ENCODE measurements at regions not wholly inside any gene's neighbourhood (a gene's known extent, or its start where the extent isn't known, plus 50 kb on each side); places are given as distances from the start of the nearest gene placed in this dataset.
"Not testable (repeated sequence)": the region's sequence is repeated elsewhere in the genome, so short reads cannot be mapped to it uniquely, and the experiment has no call there.

DNA sequence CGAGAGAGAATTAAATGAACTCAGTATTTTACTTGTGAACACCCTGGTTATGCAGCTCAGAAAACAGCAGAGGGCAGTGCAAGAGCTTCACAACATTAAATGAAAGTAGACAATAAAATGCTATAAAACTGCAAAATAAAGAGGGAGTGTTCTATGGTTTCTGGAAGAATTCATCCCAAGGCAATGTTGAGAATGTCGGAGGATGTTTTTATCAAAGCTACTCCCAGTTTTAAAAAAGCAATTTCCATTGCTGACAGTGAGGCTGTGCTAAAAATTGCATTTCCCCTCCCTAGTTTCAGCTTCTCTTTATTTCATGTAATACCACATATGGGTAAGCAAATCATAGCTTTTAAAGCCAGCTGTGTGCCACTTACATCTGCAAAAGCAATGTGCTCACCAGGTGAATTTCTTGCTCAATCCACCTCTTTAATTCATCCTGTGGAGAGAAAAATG, 296.8 kb downstream of the RAB38 start:
- no peak for DNase-seq (ENCODE audit: low read depth in 2 of 2)

DNA sequence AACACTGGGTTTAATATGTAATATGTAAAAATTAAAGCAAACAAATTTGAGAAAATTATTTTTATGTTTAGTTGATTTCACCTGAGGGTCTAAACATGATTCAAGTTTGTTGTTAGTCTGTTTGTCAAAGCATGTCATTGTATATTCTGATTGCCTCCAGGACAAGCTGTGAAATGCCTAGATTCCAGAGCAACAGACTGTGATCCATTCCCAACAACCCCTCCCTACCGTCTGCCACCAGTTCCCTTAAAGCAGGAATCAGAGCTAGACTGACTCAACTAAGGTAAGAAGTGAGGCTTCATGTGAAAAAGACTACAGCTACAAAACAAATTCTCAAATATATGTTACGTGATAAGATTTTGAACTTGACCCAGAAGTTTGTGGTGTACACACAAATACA, 304.2 kb downstream of the RAB38 start:
- DNase-seq (ENCODE audit: low read depth in 2 of 2), result no peak

DNA sequence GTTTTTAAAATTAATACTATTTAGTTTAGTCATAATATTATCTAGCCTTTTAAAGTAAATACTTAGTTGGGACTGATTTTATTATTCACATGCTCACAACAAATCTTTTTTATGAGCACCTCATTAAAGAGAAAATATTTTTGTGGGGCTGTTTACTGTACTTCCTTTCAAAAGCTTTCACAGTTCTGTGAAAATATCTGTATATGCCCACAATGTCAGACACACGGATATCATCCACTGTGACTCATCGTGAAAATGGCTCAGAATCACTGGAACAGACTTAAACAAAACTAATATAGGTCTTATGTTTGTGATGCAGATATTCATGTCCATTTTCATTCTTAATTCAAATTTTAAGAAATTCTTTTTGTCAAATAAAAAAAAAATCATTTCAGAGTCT, 305.2 kb downstream of the RAB38 start:
- no peak for DNase-seq (ENCODE audit: low read depth in 2 of 2)

DNA sequence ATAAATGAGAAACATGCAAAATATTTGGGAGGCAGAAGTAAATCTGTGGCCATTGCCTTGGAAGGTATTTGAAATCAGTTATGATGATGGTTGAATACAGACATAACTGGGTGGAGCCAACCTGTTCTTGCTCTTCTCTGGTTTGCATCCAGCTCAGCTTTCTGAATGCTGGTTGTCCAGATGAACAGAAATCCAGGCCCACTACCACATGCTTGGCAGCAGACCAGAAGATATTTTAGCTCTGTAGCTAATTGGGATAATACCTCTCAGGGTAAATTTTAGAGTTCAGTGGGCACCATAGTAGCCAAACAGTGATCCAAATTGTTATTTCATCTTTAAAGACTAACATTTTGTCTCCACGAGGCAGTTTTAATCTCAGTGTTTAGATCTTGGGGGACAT, 308.3 kb downstream of the RAB38 start:
- no peak for DNase-seq (ENCODE audit: low read depth in 2 of 2)

DNA sequence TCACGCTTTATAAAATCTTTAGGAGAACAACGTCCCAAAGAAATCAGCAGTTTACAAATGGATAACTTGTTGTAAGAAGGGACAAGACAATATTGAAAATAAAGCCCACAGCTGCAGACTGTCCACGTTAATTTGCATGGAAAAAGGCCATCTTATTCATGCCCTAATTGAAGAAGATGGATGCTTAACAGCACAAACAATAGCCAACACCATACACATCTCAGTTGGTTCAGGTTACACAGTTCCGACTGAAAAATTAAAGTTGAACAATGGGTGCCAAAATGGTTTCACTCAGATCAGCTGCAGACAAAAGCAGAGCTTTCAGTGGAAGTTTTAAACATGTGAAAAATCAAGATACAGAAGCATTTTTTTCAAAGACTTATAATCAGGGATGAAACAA, 314.2 kb downstream of the RAB38 start:
- DNase-seq (ENCODE audit: low read depth in 2 of 2), result no peak

DNA sequence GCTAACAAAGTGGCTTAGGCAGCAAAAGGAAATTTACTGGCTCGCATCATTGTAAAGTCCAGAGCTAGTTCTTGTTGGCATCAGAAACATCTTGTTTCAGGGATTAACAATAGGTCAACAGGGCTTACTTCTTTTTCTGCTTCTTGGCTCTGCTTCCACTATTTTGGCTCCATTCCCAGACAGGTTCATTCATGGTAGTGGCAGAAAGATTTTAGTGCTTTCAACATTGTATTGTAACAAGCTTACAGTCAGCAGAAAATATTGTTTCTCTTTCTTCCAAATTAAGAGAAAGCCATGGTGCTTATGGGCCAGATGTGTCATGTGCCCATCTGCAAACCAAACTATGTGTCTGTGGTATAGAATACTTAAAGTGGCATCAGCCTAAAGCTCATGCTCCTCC, 315.6 kb downstream of the RAB38 start:
- DNase-seq (ENCODE audit: low read depth in 2 of 2), result no peak

DNA sequence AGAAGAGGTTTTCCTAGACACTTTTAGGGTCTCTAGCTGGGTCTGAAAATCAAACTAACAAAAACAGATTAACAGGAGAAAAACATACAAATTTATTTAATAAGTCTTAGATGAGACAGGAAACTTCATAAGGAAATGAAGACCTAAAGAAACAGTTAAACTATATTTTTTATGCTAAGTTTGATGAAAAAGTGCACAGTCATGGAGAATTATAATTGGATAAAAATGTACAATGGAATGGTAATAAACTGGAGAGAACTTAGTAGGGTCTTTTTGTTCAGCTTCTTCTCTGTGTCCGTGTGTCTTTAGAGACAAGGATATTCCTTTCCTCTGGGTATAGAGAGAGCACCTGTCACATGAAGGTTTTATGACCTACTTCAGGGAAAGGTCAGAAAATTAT, 323.4 kb downstream of the RAB38 start:
- DNase-seq (ENCODE audit: low read depth in 2 of 2), result no peak

DNA sequence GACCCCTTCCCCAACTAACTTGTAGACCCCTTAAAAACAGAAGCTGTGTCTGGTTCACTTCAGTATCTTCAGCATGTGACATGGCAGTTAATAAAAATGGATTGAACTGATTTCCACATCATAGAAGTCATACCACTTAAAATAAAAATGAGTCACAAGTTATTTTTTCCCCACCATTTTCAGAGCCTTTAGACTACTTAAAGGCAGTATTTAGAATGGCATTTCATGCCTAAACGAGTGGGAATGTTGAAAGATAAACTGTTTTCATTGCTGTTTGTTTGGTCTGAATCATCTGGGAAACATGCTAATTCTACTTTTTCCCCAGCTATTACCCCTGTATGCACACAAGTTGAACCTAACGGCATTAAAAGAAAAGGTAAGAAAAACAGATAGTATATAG, 324.0 kb downstream of the RAB38 start:
- DNase-seq (ENCODE audit: low read depth in 2 of 2), result no peak

DNA sequence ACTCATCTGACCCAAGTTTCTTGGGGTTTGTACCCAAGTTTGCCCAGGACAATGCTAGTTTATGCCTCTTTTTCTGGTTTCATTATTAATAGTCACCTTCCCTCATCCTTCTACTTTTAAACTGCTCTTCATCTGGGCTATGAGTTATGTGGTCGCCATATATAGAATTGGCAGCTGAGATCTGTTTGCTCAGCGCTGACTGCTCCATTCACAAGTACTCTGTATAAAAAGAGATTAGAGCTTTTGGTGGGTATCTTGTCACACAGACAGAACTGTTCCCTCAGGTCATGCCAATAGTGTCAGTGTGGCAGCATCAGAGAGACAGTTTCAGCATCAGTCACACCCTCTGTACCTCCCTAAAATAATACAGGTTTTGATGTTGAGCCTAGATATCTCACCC, 326.0 kb downstream of the RAB38 start:
- DNase-seq (ENCODE audit: low read depth in 2 of 2), result no peak

DNA sequence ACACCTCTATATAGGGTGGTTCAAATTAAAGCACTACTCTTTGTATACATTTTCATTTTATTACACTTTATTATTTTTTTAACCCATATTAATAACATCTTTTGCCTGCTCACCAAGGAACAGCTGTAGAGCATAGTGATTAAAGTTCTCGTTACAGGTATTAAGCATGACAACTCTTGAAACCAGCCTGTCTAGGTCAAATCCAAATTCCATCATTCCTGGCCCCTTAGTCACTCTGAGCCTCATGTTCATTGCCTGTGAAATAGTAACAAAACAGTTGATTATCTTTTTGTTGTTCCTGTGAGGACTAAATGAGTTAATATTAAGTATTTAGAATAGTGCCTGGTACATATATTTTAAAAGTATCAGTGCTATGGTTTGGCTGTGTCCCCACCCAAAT, 334.5 kb downstream of the RAB38 start:
- no peak for DNase-seq (ENCODE audit: low read depth in 2 of 2)

DNA sequence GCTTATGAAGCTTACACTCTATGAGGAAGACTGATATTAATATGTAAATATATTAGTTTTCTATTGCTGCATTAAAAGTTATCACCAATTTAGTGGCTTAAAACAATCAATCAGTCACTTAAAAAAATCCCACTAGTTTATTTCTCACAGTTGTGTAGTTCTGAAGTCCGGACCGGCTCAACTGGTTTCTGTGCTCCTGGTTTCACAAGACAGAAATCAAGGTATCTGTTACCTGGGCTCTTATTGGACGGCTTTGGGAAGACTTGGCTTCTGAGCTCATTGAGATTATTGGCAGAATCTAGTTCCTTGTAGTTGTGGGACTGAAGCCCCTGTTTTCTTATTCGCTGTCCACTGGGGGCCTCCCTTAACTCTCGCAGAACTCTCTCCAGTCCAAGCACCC, 343.0 kb downstream of the RAB38 start:
- DNase-seq (ENCODE audit: low read depth in 2 of 2), result no peak

DNA sequence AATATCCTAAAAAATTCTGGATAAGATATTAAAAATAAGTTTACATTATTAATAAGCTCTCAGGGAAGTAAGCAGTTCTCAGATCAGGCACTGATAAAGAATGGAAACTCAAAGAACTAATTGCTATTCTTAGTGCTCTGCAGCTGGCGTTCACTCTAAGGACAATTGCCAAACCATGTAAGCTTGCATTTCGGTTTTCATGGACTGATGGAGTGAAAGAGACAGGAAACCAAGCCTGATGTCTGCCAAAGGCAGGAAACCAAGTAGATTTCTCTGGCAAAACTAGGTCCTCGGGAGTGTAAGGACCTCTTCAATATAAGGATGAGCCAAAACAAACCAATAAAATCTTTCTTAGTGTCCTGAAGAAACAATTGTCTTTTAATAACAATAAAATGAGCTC, 355.2 kb downstream of the RAB38 start:
- DNase-seq (ENCODE audit: low read depth in 2 of 2), result no peak

DNA sequence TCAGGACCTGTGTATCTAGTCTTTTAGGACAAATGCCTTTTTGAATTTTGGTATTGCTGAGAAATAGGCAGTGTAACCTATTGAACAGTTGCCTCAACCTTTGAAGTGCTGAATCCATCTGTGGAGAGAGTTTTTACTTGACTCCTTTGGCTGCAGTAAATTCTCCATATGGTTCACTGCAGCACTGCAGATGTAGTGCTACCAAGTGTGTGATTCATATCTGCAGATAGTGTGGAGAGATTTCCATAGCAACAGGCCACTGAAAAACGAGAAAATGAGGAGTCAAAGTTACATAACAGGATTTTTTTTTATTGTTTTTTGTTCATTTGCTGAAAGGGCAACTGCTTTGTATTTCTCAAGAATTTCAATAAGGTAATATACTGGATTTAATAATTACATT, 356.1 kb downstream of the RAB38 start:
- DNase-seq (ENCODE audit: low read depth in 2 of 2), result no peak

DNA sequence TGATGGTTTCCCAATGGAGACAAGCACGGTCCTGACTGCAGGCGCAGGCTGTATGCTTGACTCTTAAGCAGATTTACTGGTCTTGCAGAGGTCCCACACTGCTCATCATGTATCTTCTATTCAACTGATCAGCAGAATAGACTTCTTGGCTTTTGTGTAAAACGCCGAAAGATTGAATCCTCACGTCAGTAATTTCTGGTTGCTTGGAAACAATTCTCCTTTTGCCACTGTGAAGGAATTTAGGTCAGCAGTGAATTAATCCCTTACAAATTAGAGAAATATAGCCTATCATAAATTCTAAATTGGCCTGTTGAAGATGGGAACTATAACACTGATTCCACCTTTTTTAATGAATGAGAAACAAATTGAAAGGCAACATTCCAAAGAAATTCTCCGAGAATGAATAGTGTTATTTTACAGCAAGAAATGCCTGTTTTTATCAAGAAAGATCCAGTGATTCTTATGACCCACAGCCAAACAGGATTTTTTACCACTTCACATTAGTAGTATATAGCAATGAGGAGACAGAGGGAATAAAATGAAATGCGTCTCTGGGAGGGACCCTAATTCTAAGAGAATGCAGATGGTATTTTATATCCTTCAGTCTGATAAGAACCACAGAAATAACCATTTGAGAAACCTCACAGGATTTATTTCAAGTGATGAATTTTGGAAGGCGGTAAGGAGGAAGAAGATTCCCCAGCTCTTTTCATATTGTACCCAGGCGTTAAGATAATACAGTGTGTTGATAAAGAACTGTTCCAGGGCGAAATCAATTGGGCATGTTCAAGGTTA, 362.5 kb downstream of the RAB38 start:
- no peak for DNase-seq (ENCODE audit: low read depth in 2 of 2)

DNA sequence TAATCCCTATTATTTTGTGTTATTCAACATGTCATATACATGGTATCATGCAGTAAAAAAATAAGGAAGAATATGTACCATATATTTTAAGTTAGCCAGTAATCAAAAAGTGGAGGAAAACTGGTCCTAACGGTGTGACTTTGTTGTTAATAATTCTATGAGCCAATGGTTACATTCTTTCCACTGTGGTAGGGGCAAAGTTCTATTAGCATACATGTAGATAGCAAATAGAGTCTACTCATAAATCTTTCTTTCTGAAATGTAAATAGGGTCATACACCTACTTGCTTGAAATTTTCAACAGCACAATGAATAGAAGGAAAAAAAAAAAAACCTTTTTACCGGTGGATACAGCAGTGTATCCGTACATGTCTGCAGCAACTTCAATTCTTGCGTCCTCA, 364.8 kb downstream of the RAB38 start:
- DNase-seq (ENCODE audit: low read depth in 2 of 2), result no peak

DNA sequence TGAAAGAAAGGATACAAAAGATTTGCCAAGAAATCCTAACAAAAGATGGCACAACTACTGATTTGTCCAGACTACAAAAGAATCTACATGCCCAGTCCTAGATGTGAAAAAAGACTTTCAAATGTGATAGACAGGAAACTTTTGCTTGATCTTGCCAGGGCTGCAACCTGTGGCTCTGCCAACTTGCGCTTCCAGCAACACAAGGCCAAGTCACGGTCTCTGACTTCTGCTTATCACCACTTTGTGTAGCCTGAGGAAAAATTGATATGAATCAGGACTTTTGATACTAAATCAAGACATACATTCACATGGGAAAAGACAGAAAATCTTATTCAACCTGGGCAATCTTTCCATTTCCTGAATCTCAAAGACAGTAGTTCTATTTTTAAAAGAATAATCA, 366.0 kb downstream of the RAB38 start:
- no peak for DNase-seq (ENCODE audit: low read depth in 2 of 2)

DNA sequence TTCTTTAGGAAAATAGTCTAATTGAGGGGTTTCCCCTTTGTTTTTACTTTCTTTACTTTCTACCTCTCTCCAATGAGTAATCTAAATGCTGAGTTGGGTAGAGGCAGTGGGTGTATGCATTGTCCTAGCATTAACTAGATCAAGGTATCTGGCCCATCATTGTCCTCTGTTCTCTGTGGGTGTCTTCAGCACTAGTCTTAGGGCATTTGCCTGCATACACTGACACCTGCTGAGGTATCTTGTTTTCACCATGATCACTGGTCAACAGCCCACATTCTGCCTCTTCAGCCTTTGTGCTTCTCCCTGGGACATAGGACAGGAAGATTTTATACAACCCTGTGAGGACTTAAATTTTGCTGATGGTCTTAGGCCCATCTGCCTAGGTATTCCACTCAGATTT, 371.1 kb downstream of the RAB38 start:
- no peak for DNase-seq (ENCODE audit: low read depth in 2 of 2)

DNA sequence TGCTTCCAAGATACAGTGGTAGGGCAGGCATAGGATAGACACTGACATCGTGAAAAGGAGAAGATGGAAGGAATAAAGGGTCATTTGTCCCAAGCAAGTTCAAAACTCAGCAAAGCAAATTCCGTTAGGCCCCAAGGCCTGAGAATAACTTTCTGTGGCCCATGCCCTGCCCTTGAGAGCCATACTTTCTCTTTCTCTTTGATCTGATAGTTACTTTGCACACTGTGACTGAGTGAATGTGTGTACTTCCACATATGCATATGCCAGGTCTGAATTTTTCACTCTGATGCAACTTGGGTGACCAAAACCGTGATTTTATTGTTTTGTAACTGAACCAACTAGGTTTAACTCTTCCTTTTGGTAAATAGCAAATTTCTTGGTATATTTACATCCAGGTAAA, 371.5 kb downstream of the RAB38 start:
- no peak for DNase-seq (ENCODE audit: low read depth in 2 of 2)

DNA sequence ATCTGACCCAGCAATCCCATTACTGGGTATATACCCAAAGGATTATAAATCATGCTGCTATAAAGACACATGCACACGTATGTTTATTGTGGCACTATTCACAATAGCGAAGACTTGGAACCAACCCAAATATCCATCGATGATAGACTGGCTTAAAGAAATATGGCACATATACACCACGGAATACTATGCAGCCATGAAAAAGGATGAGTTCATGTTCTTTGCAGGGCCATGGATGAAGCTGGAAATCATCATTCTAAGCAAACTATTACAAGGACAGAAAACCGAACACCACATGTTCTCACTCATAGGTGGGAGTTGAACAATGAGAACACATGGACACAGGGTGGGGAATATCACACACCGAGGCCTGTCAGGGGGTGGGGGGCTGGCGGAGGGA, 390.4 kb downstream of the RAB38 start:
- DNase-seq (ENCODE audit: low read depth in 2 of 2), result not testable (repeated sequence)

DNA sequence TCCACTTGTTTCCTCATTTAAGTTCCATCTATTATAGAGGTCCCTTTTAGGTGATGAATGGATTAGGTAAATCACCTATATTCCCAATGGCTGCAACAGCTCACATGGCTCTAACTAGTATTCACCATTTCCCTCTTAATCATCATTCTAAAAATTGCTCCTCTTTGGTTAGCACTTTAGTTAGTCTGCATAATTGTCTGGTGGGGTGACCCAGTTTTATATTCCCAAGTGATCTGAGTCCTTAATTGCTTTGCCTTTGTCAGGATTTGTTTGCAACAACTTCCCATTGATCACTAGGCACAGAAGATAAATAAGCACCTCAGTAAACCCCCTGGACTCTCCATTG, 395.2 kb downstream of the RAB38 start:
- DNase-seq (ENCODE audit: low read depth in 2 of 2), result no peak

DNA sequence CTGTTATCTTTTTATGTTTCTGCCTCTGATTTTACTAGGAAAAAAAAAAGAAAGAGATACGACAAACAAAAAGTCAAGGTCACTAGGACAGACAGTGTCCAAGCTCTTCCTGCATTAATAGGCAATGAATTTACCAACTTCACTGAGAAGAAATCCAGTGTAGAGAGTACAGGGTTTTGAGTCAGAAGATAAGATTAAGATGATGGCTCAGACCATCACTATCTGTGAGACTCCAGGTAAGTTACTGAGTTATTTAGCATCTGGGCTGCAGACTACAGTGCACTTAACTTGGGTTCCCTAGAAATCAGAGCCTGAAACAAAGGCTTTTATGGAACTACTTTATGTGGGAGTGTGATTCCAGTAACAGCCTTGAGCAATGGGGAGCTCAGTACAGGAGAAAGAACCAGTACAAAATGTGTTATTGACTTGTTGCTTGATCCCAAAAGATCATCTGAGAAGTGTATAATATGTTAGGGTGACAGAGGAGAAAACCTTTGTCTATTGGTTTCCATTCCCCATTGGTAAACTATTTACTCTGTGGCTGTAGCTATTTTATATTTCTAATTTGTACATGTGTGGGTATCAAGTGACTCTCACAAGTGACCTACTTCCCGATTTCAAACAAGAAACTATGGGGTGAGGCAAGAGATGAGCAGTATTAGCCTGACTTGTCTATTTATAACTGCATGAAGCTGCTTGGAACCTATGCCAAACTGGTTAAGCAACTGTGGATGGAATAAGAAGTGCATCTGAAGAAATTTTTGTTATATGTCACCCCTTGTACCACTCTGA, 395.8 kb downstream of the RAB38 start:
- no peak for DNase-seq (ENCODE audit: low read depth in 2 of 2)

DNA sequence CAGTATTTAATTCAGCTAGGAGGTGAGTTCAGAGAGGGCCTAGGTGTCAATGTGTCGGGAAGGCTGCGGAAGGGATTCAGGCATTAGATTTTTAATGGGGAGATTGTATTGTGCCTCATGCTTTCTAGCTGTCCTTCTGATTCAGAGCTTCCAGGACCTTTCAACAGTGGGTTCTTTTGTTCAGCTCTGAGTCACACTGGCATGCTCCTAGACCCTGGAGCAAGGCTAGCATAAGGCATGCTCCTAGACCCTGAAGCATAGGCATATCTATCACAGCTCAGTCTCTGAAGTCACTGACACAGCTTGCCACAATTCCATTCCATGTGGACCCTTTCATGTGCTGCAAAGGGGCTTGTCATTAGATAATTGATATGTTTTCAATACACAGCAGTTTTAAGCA, 396.9 kb downstream of the RAB38 start:
- no peak for DNase-seq (ENCODE audit: low read depth in 2 of 2)

DNA sequence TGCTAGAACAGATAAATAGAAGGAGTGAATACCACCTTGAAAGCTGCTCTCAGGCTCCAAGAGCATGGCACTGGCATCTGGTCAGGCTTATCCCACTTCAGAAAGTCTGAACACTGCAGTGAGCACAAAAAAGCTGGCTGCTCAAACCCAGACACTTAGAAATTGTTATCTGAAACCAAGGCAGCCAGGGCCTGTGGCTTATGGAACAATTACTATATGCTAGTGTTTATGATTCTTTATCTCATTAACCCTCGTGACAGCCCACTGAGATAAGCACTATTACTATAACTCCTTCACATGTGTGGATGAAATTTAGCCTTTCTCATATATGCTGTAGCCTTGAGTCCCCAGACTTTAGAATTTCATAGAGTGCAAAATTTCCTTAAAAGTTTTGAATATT, 400.2 kb downstream of the RAB38 start:
- no peak for DNase-seq (ENCODE audit: low read depth in 2 of 2)

DNA sequence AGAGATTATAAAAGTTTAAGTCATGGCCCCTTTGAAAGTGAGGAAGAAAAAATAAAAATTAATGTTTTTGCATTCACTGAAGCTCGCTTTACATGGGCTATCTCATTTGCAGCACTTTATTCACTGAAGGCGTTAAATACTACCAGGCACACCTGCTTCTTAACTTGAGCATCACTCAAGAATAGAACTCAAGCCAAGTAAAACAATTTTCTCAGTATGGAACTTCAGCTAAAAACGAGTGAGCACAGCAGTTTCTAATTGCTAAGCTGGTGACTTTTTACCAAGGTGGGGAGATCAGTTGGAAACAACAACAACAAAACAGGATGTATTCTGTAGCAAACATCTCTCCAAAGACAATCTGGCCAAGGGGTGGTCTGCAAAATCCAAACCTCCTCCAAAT, 405.6 kb downstream of the RAB38 start:
- no peak for DNase-seq (ENCODE audit: low read depth in 2 of 2)
